SU-DHL-6 (cell line): ENCODE measurements at regions not wholly inside any gene's neighbourhood (a gene's known extent, or its start where the extent isn't known, plus 50 kb on each side); places are given as distances from the start of the nearest gene placed in this dataset.

Experiments
- EZH2phosphoT487 ChIP-seq: fragments of 200-600 bp; sonication (generic), shearing (Covaris generic); conservative IDR thresholded peaks from 2 replicates; pipeline ENCODE4 v1.6.1; 2018; ENCODE audit warnings: mild to moderate bottlenecking, antibody characterized with exemption, low read length, moderate library complexity, mixed read lengths
- TF ChIP-seq, protein P1 (sequence below): fragments of 200-600 bp; sonication (generic); IDR thresholded peaks from one replicate; pipeline ENCODE4 v1.5.1; 2017; ENCODE audit warnings: antibody characterized with exemption, mild to moderate bottlenecking, low read length, moderate library complexity; ENCODE audit not compliant: insufficient read depth, poor library complexity, severe bottlenecking

GRCh38 chr15:60057554-60057953 lies 53.4 kb downstream of the FOXB1 start:
- TF ChIP-seq, protein P1, sequence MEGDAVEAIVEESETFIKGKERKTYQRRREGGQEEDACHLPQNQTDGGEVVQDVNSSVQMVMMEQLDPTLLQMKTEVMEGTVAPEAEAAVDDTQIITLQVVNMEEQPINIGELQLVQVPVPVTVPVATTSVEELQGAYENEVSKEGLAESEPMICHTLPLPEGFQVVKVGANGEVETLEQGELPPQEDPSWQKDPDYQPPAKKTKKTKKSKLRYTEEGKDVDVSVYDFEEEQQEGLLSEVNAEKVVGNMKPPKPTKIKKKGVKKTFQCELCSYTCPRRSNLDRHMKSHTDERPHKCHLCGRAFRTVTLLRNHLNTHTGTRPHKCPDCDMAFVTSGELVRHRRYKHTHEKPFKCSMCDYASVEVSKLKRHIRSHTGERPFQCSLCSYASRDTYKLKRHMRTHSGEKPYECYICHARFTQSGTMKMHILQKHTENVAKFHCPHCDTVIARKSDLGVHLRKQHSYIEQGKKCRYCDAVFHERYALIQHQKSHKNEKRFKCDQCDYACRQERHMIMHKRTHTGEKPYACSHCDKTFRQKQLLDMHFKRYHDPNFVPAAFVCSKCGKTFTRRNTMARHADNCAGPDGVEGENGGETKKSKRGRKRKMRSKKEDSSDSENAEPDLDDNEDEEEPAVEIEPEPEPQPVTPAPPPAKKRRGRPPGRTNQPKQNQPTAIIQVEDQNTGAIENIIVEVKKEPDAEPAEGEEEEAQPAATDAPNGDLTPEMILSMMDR: no peak
- TF ChIP-seq EZH2phosphoT487: no peak
